Progenitor cell of endocrine pancreas (in vitro differentiated cells): ENCODE measurements at regions not wholly inside any gene's neighbourhood (a gene's known extent, or its start where the extent isn't known, plus 50 kb on each side); places are given as distances from the start of the nearest gene placed in this dataset.

Experiments
- DNase-seq: peaks from one replicate; pipeline ENCODE4 v3.0.0; 2021; ENCODE audit warnings: low spot score; ENCODE audit not compliant: unreplicated experiment
- H3K27ac Mint-ChIP-seq: 2 replicates; pipeline ENCODE4 v1.8.0; 2021; ENCODE audit warnings: mild to moderate bottlenecking, moderate library complexity, mixed read lengths
- H3K27me3 Mint-ChIP-seq: 2 replicates; pipeline ENCODE4 v1.8.0; 2021; ENCODE audit warnings: mixed read lengths
- H3K36me3 Mint-ChIP-seq: 2 replicates; pipeline ENCODE4 v1.8.0; 2022; ENCODE audit warnings: mixed read lengths; ENCODE audit not compliant: insufficient read depth
- H3K4me1 Mint-ChIP-seq: 2 replicates; pipeline ENCODE4 v1.8.0; 2021; ENCODE audit warnings: low read depth, mixed read lengths
- H3K4me3 Mint-ChIP-seq: 2 replicates; pipeline ENCODE4 v1.8.0; 2021; ENCODE audit warnings: low read depth, mild to moderate bottlenecking, moderate library complexity, mixed read lengths
- H3K9me3 Mint-ChIP-seq: 2 replicates; pipeline ENCODE4 v1.8.0; 2021; ENCODE audit warnings: low read depth, mixed read lengths
- TF ChIP-seq, protein P1 (sequence below): fragments of 200-600 bp; sonication (generic); IDR thresholded peaks from one replicate; pipeline ENCODE4 v1.5.0; 2021; ENCODE audit warnings: antibody characterized with exemption, mild to moderate bottlenecking; ENCODE audit not compliant: unreplicated experiment

DNA sequence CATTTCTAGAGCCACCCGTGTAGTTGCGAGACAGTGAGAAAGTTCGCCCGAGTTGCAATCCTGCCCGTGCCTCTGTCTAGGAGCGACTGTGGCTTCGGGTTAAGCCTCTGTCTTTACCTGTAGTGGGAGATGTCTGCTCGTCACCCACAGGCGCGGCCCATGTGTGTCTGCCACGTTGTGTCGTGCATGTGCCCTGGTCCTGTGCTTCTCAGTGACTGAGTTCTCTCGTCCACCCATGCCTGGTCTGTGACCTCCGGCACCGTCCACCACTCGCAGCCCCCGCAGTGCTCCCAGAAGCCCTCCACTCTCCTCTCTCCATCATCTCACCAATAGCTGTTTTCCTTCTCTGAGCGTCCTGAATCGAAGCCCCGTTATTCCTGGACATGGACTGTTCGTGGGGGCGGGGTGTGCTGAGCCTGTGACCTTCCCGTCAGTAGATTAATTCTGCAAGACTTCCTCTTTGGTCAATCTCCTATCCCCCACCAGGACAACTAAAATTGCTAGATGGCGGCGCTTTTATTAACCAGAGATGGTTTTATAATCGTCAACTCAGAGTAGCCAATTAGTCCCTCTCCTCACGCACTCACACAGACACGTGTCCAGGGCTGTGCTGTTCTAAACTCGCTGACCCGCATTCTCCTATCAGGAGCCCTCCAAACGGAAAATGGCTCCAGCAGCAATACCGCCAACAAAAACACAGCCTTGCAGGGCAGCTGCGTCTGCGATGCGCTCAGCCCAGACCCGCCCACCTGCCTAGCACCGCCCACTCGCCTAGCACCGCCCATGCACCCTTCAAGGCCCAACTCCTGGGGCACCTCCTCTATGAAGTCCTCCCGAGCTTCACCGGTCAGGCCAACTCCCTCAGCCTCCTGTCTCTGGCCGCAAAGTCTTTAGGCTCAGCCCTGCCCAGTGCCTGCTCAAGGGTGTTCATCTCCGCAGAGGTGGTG is 119.4 kb downstream of the TWIST2 start:
- H3K4me3 Mint-ChIP-seq, result no peak overlapping the region
- no peaks in the 10 kb centered on the region for H3K9me3 Mint-ChIP-seq
- peaks cover 2% of the 10 kb centered on the region for H3K4me1 Mint-ChIP-seq
- no peaks in the 10 kb centered on the region for H3K36me3 Mint-ChIP-seq
- TF ChIP-seq, protein P1, sequence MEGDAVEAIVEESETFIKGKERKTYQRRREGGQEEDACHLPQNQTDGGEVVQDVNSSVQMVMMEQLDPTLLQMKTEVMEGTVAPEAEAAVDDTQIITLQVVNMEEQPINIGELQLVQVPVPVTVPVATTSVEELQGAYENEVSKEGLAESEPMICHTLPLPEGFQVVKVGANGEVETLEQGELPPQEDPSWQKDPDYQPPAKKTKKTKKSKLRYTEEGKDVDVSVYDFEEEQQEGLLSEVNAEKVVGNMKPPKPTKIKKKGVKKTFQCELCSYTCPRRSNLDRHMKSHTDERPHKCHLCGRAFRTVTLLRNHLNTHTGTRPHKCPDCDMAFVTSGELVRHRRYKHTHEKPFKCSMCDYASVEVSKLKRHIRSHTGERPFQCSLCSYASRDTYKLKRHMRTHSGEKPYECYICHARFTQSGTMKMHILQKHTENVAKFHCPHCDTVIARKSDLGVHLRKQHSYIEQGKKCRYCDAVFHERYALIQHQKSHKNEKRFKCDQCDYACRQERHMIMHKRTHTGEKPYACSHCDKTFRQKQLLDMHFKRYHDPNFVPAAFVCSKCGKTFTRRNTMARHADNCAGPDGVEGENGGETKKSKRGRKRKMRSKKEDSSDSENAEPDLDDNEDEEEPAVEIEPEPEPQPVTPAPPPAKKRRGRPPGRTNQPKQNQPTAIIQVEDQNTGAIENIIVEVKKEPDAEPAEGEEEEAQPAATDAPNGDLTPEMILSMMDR, result no peak
- no peak overlapping the region for H3K27ac Mint-ChIP-seq
- DNase-seq, result no peak
- peaks cover 28% of the 10 kb centered on the region for H3K27me3 Mint-ChIP-seq

DNA sequence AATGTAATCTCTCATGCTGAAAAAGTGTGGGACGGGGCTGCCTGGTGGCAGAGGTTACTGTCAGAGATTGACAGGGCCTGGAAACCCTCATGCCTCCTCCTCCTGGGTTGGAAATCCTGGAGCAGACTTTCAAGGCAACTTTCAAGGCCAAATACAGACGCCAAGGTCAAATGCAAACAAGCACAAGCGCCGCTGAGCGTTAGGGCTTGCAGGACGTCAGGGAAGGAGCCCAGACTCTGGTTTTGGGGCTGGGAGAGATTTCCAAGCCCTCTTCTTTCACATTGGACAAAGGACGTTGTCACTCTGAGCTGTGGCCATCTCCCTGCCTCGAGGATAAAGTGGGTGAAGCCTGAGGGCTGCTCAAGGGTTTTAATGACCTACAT is 120.1 kb downstream of the TWIST2 start:
- Mint-ChIP-seq H3K27me3 (peaks cover 28% of the 10 kb centered on the region), H3K27ac (no peak overlapping the region), H3K4me3 (no peak overlapping the region), H3K9me3 (no peaks in the 10 kb centered on the region), H3K36me3 (no peaks in the 10 kb centered on the region), H3K4me1 (peaks cover 2% of the 10 kb centered on the region)
- TF ChIP-seq, protein P1, result no peak
- no peak for DNase-seq

DNA sequence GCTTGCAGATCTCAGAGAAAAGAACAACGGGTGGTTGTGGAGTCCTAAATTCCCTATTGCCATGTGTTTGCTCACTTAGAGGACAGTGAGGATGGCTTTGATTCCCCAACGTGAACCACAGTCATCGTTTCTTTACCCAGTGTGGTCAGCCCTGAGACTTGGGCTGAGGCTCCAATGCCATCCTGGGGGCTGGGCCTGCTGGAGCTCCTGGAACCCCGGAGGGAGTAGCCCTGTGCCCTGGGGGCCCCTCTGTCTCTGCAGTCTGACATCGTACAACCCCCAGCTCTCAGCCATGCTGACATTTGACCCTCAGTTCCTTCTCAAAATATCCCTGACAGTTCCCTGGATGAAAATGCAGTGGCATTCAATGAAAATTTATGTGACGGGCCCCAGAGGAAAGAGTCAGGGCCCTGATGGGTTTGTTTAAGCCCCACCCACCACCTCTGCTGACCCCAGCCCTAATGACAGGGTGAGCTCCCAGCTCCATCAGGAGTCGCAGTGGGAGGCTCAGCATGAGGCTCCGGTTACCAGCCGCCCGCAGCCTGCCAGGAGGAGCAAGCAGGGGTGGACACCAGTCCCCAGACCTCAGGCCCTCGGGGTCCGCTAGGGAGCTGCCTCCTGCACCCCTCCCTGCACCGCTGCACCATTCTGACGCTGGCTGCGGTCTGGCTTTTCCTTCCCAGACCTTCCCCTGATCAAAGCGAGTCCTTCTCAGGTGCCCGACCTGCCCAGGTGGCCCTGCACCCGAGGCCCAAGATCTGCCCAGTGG is 120.9 kb downstream of the TWIST2 start:
- H3K4me3 Mint-ChIP-seq, result no peak overlapping the region

DNA sequence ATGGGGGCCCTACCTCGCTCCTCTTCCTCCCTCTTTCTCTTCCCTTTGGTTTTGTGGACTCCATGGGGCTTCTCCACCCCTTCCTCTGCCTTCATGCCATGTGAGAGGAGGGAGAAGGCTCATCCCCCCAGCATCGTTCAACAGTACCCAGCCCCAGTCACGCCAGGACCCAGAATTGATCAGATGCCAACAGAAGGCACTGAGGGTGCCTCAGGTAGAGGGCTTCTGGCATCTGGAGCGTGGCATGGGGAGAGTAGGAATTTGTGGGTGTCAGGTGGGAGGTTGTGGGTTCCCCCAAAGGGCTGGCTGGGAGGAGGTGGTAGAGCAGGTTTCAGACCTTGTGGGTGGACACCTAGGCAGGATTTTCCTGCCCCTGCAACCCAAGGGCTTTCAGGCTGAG is 122.0 kb downstream of the TWIST2 start:
- Mint-ChIP-seq H3K9me3 (no peaks in the 10 kb centered on the region), H3K27ac (no peak overlapping the region), H3K27me3 (peaks cover 25% of the 10 kb centered on the region), H3K4me1 (peaks cover 2% of the 10 kb centered on the region), H3K36me3 (no peaks in the 10 kb centered on the region), H3K4me3 (no peak overlapping the region)
- TF ChIP-seq, protein P1, result no peak
- DNase-seq, result no peak

More for the DNA sequence above, 120.9 kb downstream of the TWIST2 start:
- H3K4me1 Mint-ChIP-seq, result peaks cover 2% of the 10 kb centered on the region
- TF ChIP-seq, protein P1, result no peak
- DNase-seq, result no peak
- no peak overlapping the region for H3K27ac Mint-ChIP-seq
- no peaks in the 10 kb centered on the region for H3K9me3 Mint-ChIP-seq
- peaks cover 32% of the 10 kb centered on the region for H3K27me3 Mint-ChIP-seq
- H3K36me3 Mint-ChIP-seq, result no peaks in the 10 kb centered on the region

DNA sequence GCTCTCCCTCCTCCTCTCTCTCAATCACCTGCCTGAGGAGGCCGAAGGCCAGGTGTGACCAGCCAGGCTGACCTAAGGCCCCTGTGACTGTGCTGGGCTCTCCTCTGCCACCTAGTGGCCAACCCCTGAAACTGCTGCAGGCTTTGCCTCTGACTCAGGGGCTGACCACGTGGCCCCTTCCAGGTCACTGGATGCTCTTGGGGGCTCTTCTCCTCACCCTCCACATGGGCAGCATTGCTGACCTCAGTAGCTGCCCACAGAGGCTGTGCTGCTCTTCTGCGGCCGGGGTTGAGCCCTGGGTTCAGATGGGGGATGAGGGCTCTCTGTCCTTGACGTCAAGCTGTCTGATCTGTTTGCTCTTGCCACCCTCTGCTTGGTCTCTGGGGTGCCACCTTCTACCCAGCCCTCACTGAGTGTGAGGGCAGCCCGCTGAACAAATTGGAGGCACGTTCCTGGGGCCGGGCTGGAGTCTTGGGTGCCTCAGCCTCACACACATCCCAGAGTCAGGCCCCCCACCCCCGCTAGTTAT is 122.7 kb downstream of the TWIST2 start:
- no peak overlapping the region for H3K4me3 Mint-ChIP-seq
- TF ChIP-seq, protein P1, result peak; percentile 99
- peak; percentile 78 for DNase-seq
- H3K27me3 Mint-ChIP-seq, result peaks cover 23% of the 10 kb centered on the region
- no peaks in the 10 kb centered on the region for H3K36me3 Mint-ChIP-seq
- H3K27ac Mint-ChIP-seq, result no peak overlapping the region
- H3K9me3 Mint-ChIP-seq, result peaks cover 4% of the 10 kb centered on the region
- peaks cover 2% of the 10 kb centered on the region for H3K4me1 Mint-ChIP-seq
